Stimulated activated CD8-positive, alpha-beta memory T cell treated with anti-CD3 and anti-CD28 coated beads, Interleukin-2, amount 100 ng/mL, for 48 hours (primary cell): ENCODE measurements at regions not wholly inside any gene's neighbourhood (a gene's known extent, or its start where the extent isn't known, plus 50 kb on each side); places are given as distances from the start of the nearest gene placed in this dataset.
"Not testable (repeated sequence)": the region's sequence is repeated elsewhere in the genome, so short reads cannot be mapped to it uniquely, and the experiment has no call there.

Experiments used
- DNase-seq, 2 donors: peaks; one replicate each; pipeline ENCODE4 v3.0.0-alpha.2; 2020; ENCODE audit warnings: low read depth in 2 of 2

GRCh38 chr1:58836408-58836807 lies 52.6 kb upstream of the JUN start:
- DNase-seq, result no peak

GRCh38 chr1:58837886-58838285 lies 54.0 kb upstream of the JUN start:
- no peak for DNase-seq

- no peak for DNase-seq
These were observed 55.4 kb upstream of the JUN start for GRCh38 chr1:58839147-58839795.

- no peak for DNase-seq
These were observed 56.3 kb upstream of the JUN start for GRCh38 chr1:58839846-58840835.

GRCh38 chr1:58841455-58841854 lies 57.6 kb upstream of the JUN start:
- no peak for DNase-seq

- no peak for DNase-seq
These were observed 59.1 kb upstream of the JUN start for GRCh38 chr1:58842941-58843340.

GRCh38 chr1:58844176-58844575 lies 60.3 kb upstream of the JUN start:
- DNase-seq, result no peak

- DNase-seq, result no peak
These were observed 62.1 kb upstream of the JUN start for GRCh38 chr1:58845942-58846341.

- DNase-seq, result peak in 1 of 2 donors; percentile 11
These were observed 65.1 kb upstream of the JUN start for GRCh38 chr1:58848818-58849411.

GRCh38 chr1:58849551-58849950 lies 65.7 kb upstream of the JUN start:
- no peak for DNase-seq

- no peak for DNase-seq
These were observed 66.8 kb upstream of the JUN start for GRCh38 chr1:58850636-58851035.

- no peak for DNase-seq
These were observed 69.1 kb upstream of the JUN start for GRCh38 chr1:58852731-58853485.

GRCh38 chr1:58854576-58854975 lies 70.7 kb upstream of the JUN start:
- no peak for DNase-seq

GRCh38 chr1:58855274-58856165 lies 71.7 kb upstream of the JUN start:
- DNase-seq, result no peak

GRCh38 chr1:58856281-58856680 lies 72.4 kb upstream of the JUN start:
- DNase-seq, result not testable (repeated sequence)

- no peak for DNase-seq
These were observed 74.1 kb upstream of the JUN start for GRCh38 chr1:58857680-58858673.

- DNase-seq, result no peak
These were observed 76.1 kb upstream of the JUN start for GRCh38 chr1:58859769-58860485.

GRCh38 chr1:58861076-58861475 lies 77.2 kb upstream of the JUN start:
- DNase-seq, result no peak

- no peak for DNase-seq
These were observed 77.7 kb upstream of the JUN start for GRCh38 chr1:58861506-58861905.
